IMR-90 (cell line): ENCODE measurements at regions not wholly inside any gene's neighbourhood (a gene's known extent, or its start where the extent isn't known, plus 50 kb on each side); places are given as distances from the start of the nearest gene placed in this dataset.

Experiments
- ATAC-seq: fragments of 200-7000 bp; cut with Tn5 transposase; 2 replicates; pipeline ENCODE4 v1.9.1; 2020; ENCODE audit warnings: low read depth, mild to moderate bottlenecking, moderate library complexity
- BruUV-seq: library from RNA; stranded (reverse); fragments of 400-500 nt; replicated peaks from 2 replicates; lab custom pipeline; 2021; lab: Mats Ljungman, UMichigan
- CTCF ChIA-PET: fragments of 300-600 bp; formaldehyde crosslinking; extraction: SDS; loops from one replicate; lab custom pipeline; 2021; ENCODE audit warnings: antibody characterized with exemption; lab: Yijun Ruan, JAX
- POLR2A ChIA-PET: fragments of 300-600 bp; sonication (Branson Sonifier 250); formaldehyde crosslinking; loops from one replicate; lab custom pipeline; 2022; ENCODE audit warnings: antibody characterized with exemption; ENCODE audit not compliant: unreplicated experiment; lab: Charles Lee
- DNase-seq: peaks from one replicate; pipeline ENCODE4 v3.0.0; 2013
- H2AFZ ChIP-seq: replicated peaks from 2 replicates; pipeline ENCODE3; 2013; ENCODE audit warnings: low read length, mild to moderate bottlenecking; ENCODE audit not compliant: poor library complexity
- H2AK5ac ChIP-seq: 2 replicates; pipeline ENCODE4 v1.6.1; 2013; ENCODE audit warnings: low read depth, low read length, inconsistent platforms
- H2AK9ac ChIP-seq: replicated peaks from 2 replicates; pipeline ENCODE3; 2013; ENCODE audit warnings: mild to moderate bottlenecking, low read depth, low read length, moderate library complexity; ENCODE audit not compliant: poor library complexity
- H2BK120ac ChIP-seq: 2 replicates; pipeline ENCODE4 v1.6.1; 2013; ENCODE audit warnings: low read depth, low read length, inconsistent platforms
- H2BK15ac ChIP-seq: 3 replicates; pipeline ENCODE4 v1.6.1; 2013; ENCODE audit warnings: low read depth, low read length, inconsistent platforms
- H2BK20ac ChIP-seq: 2 replicates; pipeline ENCODE4 v1.6.1; 2013; ENCODE audit warnings: low read depth, mild to moderate bottlenecking, inconsistent platforms, low read length, moderate library complexity
- H2BK5ac ChIP-seq: 2 replicates; pipeline ENCODE4 v1.6.1; 2013; ENCODE audit warnings: mild to moderate bottlenecking, low read depth, low read length, inconsistent platforms; ENCODE audit not compliant: poor library complexity, severe bottlenecking
- H3K14ac ChIP-seq: replicated peaks from 2 replicates; pipeline ENCODE4 v1.6.1; 2013; ENCODE audit warnings: low read depth, low read length, inconsistent platforms
- H3K18ac ChIP-seq: 2 replicates; pipeline ENCODE4 v1.6.1; 2013; ENCODE audit warnings: low read depth, low read length, control low read depth
- H3K23ac ChIP-seq: 2 replicates; pipeline ENCODE4 v1.6.1; 2013; ENCODE audit warnings: low read depth, low read length, inconsistent platforms
- H3K27ac ChIP-seq: 2 replicates; pipeline ENCODE4 v1.5.1; 2013; ENCODE audit warnings: mild to moderate bottlenecking, control low read depth, low read length; ENCODE audit not compliant: insufficient read depth
- H3K27me3 ChIP-seq: 2 replicates; pipeline ENCODE4 v1.6.1; 2013; ENCODE audit warnings: low read length; ENCODE audit not compliant: control insufficient read depth, insufficient read depth
- H3K36me3 ChIP-seq: 2 replicates; pipeline ENCODE4 v1.6.1; 2013; ENCODE audit warnings: low read length, mixed read lengths; ENCODE audit not compliant: control insufficient read depth, insufficient read depth
- H3K4ac ChIP-seq: 2 replicates; pipeline ENCODE4 v1.6.1; 2013; ENCODE audit warnings: low read depth, low read length, inconsistent platforms
- H3K4me1 ChIP-seq: 2 replicates; pipeline ENCODE4 v1.6.1; 2013; ENCODE audit warnings: low read length, mixed read lengths; ENCODE audit not compliant: control insufficient read depth, insufficient read depth
- H3K4me2 ChIP-seq: 2 replicates; pipeline ENCODE4 v1.6.1; 2013; ENCODE audit warnings: low read depth, mild to moderate bottlenecking, control low read depth, low read length, moderate library complexity
- H3K4me3 ChIP-seq: 2 replicates; pipeline ENCODE4 v1.5.1; 2013; ENCODE audit warnings: low read depth, mild to moderate bottlenecking, control low read depth, low read length, moderate library complexity; ENCODE audit not compliant: insufficient read depth
- H3K56ac ChIP-seq: 2 replicates; pipeline ENCODE4 v1.6.1; 2013; ENCODE audit warnings: low read length, inconsistent platforms; ENCODE audit not compliant: insufficient read depth; ENCODE audit errors: extremely low read depth
- H3K79me1 ChIP-seq, 2 experiments: 2 replicates each; pipeline ENCODE4 v1.6.1; 2013; ENCODE audit warnings: low read length in 2 of 2, inconsistent platforms in 1 of 2, low read depth in 1 of 2
- H3K9ac ChIP-seq: 2 replicates; pipeline ENCODE4 v1.6.1; 2013; ENCODE audit warnings: low read depth, low read length, control low read depth
- H3K9me1 ChIP-seq: 2 replicates; pipeline ENCODE4 v1.6.1; 2013; ENCODE audit warnings: low read length, inconsistent platforms; ENCODE audit not compliant: insufficient read depth
- H3K9me3 ChIP-seq: 2 replicates; pipeline ENCODE4 v1.6.1; 2013; ENCODE audit warnings: low read length; ENCODE audit not compliant: control insufficient read depth, insufficient read depth
- H4K20me1 ChIP-seq: 2 replicates; pipeline ENCODE4 v1.6.1; 2013; ENCODE audit warnings: low read length, inconsistent platforms; ENCODE audit not compliant: insufficient read depth
- H4K5ac ChIP-seq: 2 replicates; pipeline ENCODE4 v1.6.1; 2013; ENCODE audit warnings: mild to moderate bottlenecking, low read depth, low read length, control low read depth
- H4K8ac ChIP-seq, 2 experiments: 2 replicates each; pipeline ENCODE4 v1.6.1; 2013; ENCODE audit warnings: low read depth in 2 of 2, low read length in 2 of 2, control low read depth in 1 of 2, inconsistent platforms in 1 of 2
- H4K91ac ChIP-seq: 2 replicates; pipeline ENCODE4 v1.6.1; 2013; ENCODE audit warnings: low read depth, low read length, inconsistent platforms; ENCODE audit not compliant: insufficient read depth
- BHLHE40 ChIP-seq: fragments of 150-350 bp; IDR thresholded peaks from 2 replicates; pipeline ENCODE4 v1.6.1; 2016; ENCODE audit warnings: mild to moderate bottlenecking, low read depth, low read length
- CEBPB ChIP-seq: IDR thresholded peaks from 2 replicates; pipeline ENCODE4 v1.6.1; 2012; ENCODE audit warnings: low read depth, low read length, improper control_type of control experiment
- CHD1 ChIP-seq: IDR thresholded peaks from 2 replicates; pipeline ENCODE4 v1.6.1; 2012; ENCODE audit warnings: low read depth, low read length, improper control_type of control experiment
- FOS ChIP-seq: fragments of 150-350 bp; IDR thresholded peaks from 2 replicates; pipeline ENCODE4 v1.6.1; 2016; ENCODE audit warnings: low read depth, low read length
- MAFK ChIP-seq: IDR thresholded peaks from 2 replicates; pipeline ENCODE4 v1.6.1; 2012; ENCODE audit warnings: low read depth, low read length, improper control_type of control experiment
- MAZ ChIP-seq: IDR thresholded peaks from 2 replicates; pipeline ENCODE4 v1.6.1; 2012; ENCODE audit warnings: low read depth, mild to moderate bottlenecking, low read length, improper control_type of control experiment, moderate library complexity, borderline replicate concordance
- MXI1 ChIP-seq: IDR thresholded peaks from 2 replicates; pipeline ENCODE4 v1.6.1; 2012; ENCODE audit warnings: low read depth, mild to moderate bottlenecking, low read length, moderate library complexity, borderline replicate concordance
- NFE2L2 ChIP-seq: fragments of 150-350 bp; IDR thresholded peaks from 2 replicates; pipeline ENCODE4 v1.6.1; 2016; ENCODE audit warnings: low read depth, mild to moderate bottlenecking, low read length
- POLR2A ChIP-seq: IDR thresholded peaks from 2 replicates; pipeline ENCODE4 v1.6.1; 2012; ENCODE audit warnings: mild to moderate bottlenecking, low read depth, low read length
- RAD21 ChIP-seq: IDR thresholded peaks from 2 replicates; pipeline ENCODE4 v1.6.1; 2012; ENCODE audit warnings: low read length, improper control_type of control experiment
- RCOR1 ChIP-seq: IDR thresholded peaks from 2 replicates; pipeline ENCODE4 v1.6.1; 2012; ENCODE audit warnings: mild to moderate bottlenecking, low read length, improper control_type of control experiment; ENCODE audit not compliant: insufficient replicate concordance
- RFX5 ChIP-seq: IDR thresholded peaks from 2 replicates; pipeline ENCODE4 v1.8.0; 2012; ENCODE audit warnings: low read depth, mild to moderate bottlenecking, low read length, moderate library complexity
- SMC3 ChIP-seq: fragments of 150-350 bp; IDR thresholded peaks from 2 replicates; pipeline ENCODE4 v1.6.1; 2016; ENCODE audit warnings: low read depth, mild to moderate bottlenecking, antibody characterized with exemption, low read length, moderate library complexity
- WGBS, 2 experiments: methylation state at CpG; one replicate each; pipeline versions ENCODE4 v1.1.5 to v1.1.7; 2013; ENCODE audit warnings: missing lambda C conversion rate in 2 of 2; ENCODE audit not compliant: insufficient read length in 1 of 2; ENCODE audit errors: extremely low coverage in 2 of 2; 5-methylcytosine and 5-hydroxymethylcytosine counted together
- dilution Hi-C: fragments of 300-500 bp; cut with HindIII; formaldehyde crosslinking; loops from one replicate; pipeline ENCODE4 v1.14.3; 2018; ENCODE audit warnings: low sequenced_read_pairs; ENCODE audit not compliant: unreplicated experiment
- in situ Hi-C: fragments of 300-500 bp; cut with MboI; formaldehyde crosslinking; loops from 3 replicates; pipeline ENCODE4 v1.14.3; 2019; ENCODE audit warnings: low sequenced_read_pairs, inconsistent platforms, mixed read lengths
- intact Hi-C: fragments of 100-400 bp; cut with micrococcal nuclease; formaldehyde crosslinking; loops from 2 replicates; pipeline ENCODE4 v1.10.0; 2022
- TF ChIP-seq, protein P1 (sequence below): fragments of 150-350 bp; IDR thresholded peaks from 2 replicates; pipeline ENCODE4 v1.6.1; 2017; ENCODE audit warnings: mild to moderate bottlenecking, antibody characterized with exemption, low read length, low read depth
- TF ChIP-seq, protein P2 (sequence below): fragments of 150-350 bp; IDR thresholded peaks from 2 replicates; pipeline ENCODE4 v1.6.1; 2016; ENCODE audit warnings: low read depth, mild to moderate bottlenecking, low read length, moderate library complexity, borderline replicate concordance
- TF ChIP-seq, protein P3 (sequence below): conservative IDR thresholded peaks from 2 replicates; pipeline ENCODE4 v1.5.1; 2012; ENCODE audit warnings: mild to moderate bottlenecking, low read depth, low read length, improper control_type of control experiment

DNA sequence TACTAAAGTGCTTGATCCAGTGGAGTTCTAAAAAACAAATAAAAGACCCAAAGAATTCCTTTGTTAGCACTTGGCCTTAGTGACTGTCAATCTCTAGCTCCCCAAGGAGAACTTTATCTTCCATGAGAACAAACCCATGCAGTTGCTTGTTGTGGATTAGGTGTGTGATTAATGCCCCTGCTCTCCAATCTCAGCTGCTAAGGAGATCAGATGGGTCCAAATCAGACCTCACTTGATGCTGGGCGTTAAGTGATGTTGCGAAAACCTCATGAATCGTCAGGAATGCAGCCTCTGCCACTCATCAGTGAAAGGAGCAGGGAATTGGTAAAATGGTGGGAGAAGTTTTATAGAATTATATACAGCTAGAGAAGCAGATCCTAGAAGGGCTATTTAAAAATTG is 133.7 kb downstream of the DMAC1 start:
- BruUV-seq = no TSS peak
- no peak overlapping the region for H2BK15ac ChIP-seq
- H3K4me1 ChIP-seq = no peaks in the 10 kb centered on the region
- H3K18ac ChIP-seq = no peak overlapping the region
- no peak overlapping the region for H2BK20ac ChIP-seq
- no peak overlapping the region for H3K9ac ChIP-seq
- no peak for ATAC-seq
- CTCF ChIA-PET = no interaction called here
- no peak overlapping the region for H4K5ac ChIP-seq
- no peak for DNase-seq
- no peak overlapping the region for H3K56ac ChIP-seq
- no peaks in the 10 kb centered on the region for H3K36me3 ChIP-seq
- no peak overlapping the region for H3K14ac ChIP-seq
- no peak overlapping the region for H2AFZ ChIP-seq
- no peak for TF ChIP-seq RFX5
- TF ChIP-seq, protein P1, sequence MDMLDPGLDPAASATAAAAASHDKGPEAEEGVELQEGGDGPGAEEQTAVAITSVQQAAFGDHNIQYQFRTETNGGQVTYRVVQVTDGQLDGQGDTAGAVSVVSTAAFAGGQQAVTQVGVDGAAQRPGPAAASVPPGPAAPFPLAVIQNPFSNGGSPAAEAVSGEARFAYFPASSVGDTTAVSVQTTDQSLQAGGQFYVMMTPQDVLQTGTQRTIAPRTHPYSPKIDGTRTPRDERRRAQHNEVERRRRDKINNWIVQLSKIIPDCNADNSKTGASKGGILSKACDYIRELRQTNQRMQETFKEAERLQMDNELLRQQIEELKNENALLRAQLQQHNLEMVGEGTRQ = no peak
- no peak for TF ChIP-seq MXI1
- no peak for TF ChIP-seq SMC3
- TF ChIP-seq NFE2L2 = no peak
- TF ChIP-seq POLR2A = no peak
- no peak for TF ChIP-seq RAD21
- TF ChIP-seq CEBPB = no peak
- no peak for TF ChIP-seq RCOR1
- no peak for TF ChIP-seq BHLHE40
- TF ChIP-seq, protein P2, sequence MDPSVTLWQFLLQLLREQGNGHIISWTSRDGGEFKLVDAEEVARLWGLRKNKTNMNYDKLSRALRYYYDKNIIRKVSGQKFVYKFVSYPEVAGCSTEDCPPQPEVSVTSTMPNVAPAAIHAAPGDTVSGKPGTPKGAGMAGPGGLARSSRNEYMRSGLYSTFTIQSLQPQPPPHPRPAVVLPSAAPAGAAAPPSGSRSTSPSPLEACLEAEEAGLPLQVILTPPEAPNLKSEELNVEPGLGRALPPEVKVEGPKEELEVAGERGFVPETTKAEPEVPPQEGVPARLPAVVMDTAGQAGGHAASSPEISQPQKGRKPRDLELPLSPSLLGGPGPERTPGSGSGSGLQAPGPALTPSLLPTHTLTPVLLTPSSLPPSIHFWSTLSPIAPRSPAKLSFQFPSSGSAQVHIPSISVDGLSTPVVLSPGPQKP = no peak
- TF ChIP-seq, protein P3, sequence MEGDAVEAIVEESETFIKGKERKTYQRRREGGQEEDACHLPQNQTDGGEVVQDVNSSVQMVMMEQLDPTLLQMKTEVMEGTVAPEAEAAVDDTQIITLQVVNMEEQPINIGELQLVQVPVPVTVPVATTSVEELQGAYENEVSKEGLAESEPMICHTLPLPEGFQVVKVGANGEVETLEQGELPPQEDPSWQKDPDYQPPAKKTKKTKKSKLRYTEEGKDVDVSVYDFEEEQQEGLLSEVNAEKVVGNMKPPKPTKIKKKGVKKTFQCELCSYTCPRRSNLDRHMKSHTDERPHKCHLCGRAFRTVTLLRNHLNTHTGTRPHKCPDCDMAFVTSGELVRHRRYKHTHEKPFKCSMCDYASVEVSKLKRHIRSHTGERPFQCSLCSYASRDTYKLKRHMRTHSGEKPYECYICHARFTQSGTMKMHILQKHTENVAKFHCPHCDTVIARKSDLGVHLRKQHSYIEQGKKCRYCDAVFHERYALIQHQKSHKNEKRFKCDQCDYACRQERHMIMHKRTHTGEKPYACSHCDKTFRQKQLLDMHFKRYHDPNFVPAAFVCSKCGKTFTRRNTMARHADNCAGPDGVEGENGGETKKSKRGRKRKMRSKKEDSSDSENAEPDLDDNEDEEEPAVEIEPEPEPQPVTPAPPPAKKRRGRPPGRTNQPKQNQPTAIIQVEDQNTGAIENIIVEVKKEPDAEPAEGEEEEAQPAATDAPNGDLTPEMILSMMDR = no peak
- TF ChIP-seq CHD1 = no peak
- TF ChIP-seq FOS = no peak
- no peak for TF ChIP-seq MAZ
- no peak for TF ChIP-seq MAFK
- no peak overlapping the region for H2BK120ac ChIP-seq
- intact Hi-C loops = no loop called here
- H3K4ac ChIP-seq = no peak overlapping the region
- dilution Hi-C loops = no loop called here
- H3K79me1 ChIP-seq = no peaks in the 10 kb centered on the region
- H3K23ac ChIP-seq = no peak overlapping the region
- no peaks in the 10 kb centered on the region for H3K27me3 ChIP-seq
- in situ Hi-C loops = no loop called here
- no peak overlapping the region for H2AK5ac ChIP-seq
- H3K4me2 ChIP-seq = no peak overlapping the region
- no peak overlapping the region for H4K91ac ChIP-seq
- whole genome bisulfite sequencing, 2 experiments = no CpG with 5 or more reads among the region's 3 CpGs
- H4K8ac ChIP-seq = no peak overlapping the region
- no peak overlapping the region for H3K27ac ChIP-seq
- no peaks in the 10 kb centered on the region for H4K20me1 ChIP-seq
- POLR2A ChIA-PET = no interaction called here
- no peak overlapping the region for H2BK5ac ChIP-seq
- H3K9me1 ChIP-seq = no peaks in the 10 kb centered on the region
- H3K9me3 ChIP-seq = no peaks in the 10 kb centered on the region; the same call in 1 of the 2 replicates
- H2AK9ac ChIP-seq = no peak overlapping the region
- H3K4me3 ChIP-seq = no peak overlapping the region
